ENCODE measurements at regions not wholly inside any gene's neighbourhood (a gene's known extent, or its start where the extent isn't known, plus 50 kb on each side); places are given as distances from the start of the nearest gene placed in this dataset.

DNA sequence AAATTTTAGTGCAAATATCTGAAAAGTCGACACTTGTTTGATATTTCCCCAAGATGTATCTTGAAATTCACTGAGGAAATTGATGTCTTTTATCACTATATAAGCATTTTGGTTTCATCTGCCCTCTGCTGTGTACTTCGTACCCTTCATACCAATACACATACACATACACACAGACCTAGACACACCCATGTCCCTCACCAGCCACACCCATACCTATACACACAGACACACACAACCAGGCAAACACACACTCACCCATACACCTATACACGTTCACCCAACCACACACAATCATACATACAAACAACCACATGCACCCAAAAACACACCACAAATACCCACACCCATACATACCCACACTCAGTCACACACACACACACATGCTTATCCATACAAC is 367.8 kb downstream of the HINT1 start:
- TF ChIP-seq BRCA1 (IDR thresholded peaks at IDR 0.05; ENCODE audit: low read depth, low read length) (no peak), SPI1 (IDR thresholded peaks at IDR 0.05; ENCODE audit: borderline replicate concordance, insufficient read depth, low read depth, low read length) (no peak), ZNF622 (IDR thresholded peaks at IDR 0.05) (no peak), BMI1 (IDR thresholded peaks at IDR 0.05; ENCODE audit: borderline replicate concordance) (no peak), NR2C1 (IDR thresholded peaks at IDR 0.05) (no peak)

GRCh38 chr5:130796902-130797301 is 368.2 kb downstream of the HINT1 start:
- H3K4me1 ChIP-seq (ENCODE audit: control insufficient read depth, insufficient read depth, low read length): no peaks in the 10 kb centered on the region
- SMC1A ChIA-PET (ENCODE audit: uncharacterized antibody, unreplicated experiment): no interaction called here
- no peak overlapping the region for H3K4me2 ChIP-seq (ENCODE audit: control insufficient read depth, insufficient read depth)
- RAD21 ChIA-PET (ENCODE audit: unreplicated experiment): no interaction called here
- no peaks in the 10 kb centered on the region for H3K36me3 ChIP-seq (ENCODE audit: control insufficient read depth in 2 of 2, insufficient read depth in 2 of 2, low read length in 1 of 2)
- 13% methylated on average over 2 of the region's 2 CpGs for WGBS (ENCODE audit: insufficient coverage, insufficient replicate concordance, low lambda C conversion rate, missing lambda C conversion rate)
- H4K20me1 ChIP-seq (ENCODE audit: control insufficient read depth, insufficient read depth): no peaks in the 10 kb centered on the region
- no TSS peak for BruUV-seq (replicated peaks)
- FAIRE-seq (no peak), DNase-seq (ENCODE audit: low read depth, low spot score) (no peak), ATAC-seq (no peak)
- in situ Hi-C loops (cut with MboI): no loop called here
- H3K27ac ChIP-seq (ENCODE audit: control insufficient read depth, insufficient read depth): no peak overlapping the region
- H3K4me3 ChIP-seq: no peak overlapping the region
- H3K9ac ChIP-seq (ENCODE audit: control insufficient read depth, insufficient read depth, low read length): no peak overlapping the region
- intact Hi-C loops (cut with micrococcal nuclease; ENCODE audit: unreplicated experiment): no loop called here
- CTCF ChIA-PET: no interaction called here
- H2AFZ ChIP-seq (ENCODE audit: control insufficient read depth, low read depth, low read length): no peak overlapping the region
- no peaks in the 10 kb centered on the region for H3K9me3 ChIP-seq (replicated peaks; ENCODE audit: control insufficient read depth, insufficient read depth, low read length)
- no peaks in the 10 kb centered on the region for H3K79me2 ChIP-seq (ENCODE audit: control insufficient read depth, insufficient read depth, low read length)
- POLR2A ChIA-PET: no interaction called here
- H3K27me3 ChIP-seq (replicated peaks in 1 of 2; ENCODE audit: control insufficient read depth in 2 of 2, insufficient read depth in 2 of 2, low read length in 1 of 2): no peaks in the 10 kb centered on the region
- TF ChIP-seq HDGF (IDR thresholded peaks at IDR 0.05): no peak
- no peak for TF ChIP-seq CBFB (IDR thresholded peaks at IDR 0.05; ENCODE audit: low read depth)
- no peak for TF ChIP-seq TCF12 (IDR thresholded peaks at IDR 0.05; ENCODE audit: low read depth, low read length)
- TF ChIP-seq JUNB (IDR thresholded peaks at IDR 0.05): no peak
- no peak for TF ChIP-seq PKNOX1 (IDR thresholded peaks at IDR 0.05)
- no peak for TF ChIP-seq ASH2L (IDR thresholded peaks at IDR 0.05; ENCODE audit: borderline replicate concordance, low read depth)
- no peak for TF ChIP-seq ETV6 (conservative IDR thresholded peaks at IDR 0.05 in 1 of 2, IDR thresholded peaks at IDR 0.05 in 1 of 2; ENCODE audit: borderline replicate concordance in 1 of 2, low read depth in 1 of 2)
- TF ChIP-seq IRF4 (IDR thresholded peaks at IDR 0.05; ENCODE audit: low read depth, low read length): no peak
- TF ChIP-seq SP1 (IDR thresholded peaks at IDR 0.05; ENCODE audit: low read depth, low read length): no peak
- TF ChIP-seq ZBTB40 (IDR thresholded peaks at IDR 0.05; ENCODE audit: borderline replicate concordance): no peak
- TF ChIP-seq ATF7 (IDR thresholded peaks at IDR 0.05; ENCODE audit: low read depth): no peak

More for the DNA sequence above, 367.8 kb downstream of the HINT1 start:
- no peaks in the 10 kb centered on the region for H3K9me3 ChIP-seq (replicated peaks; ENCODE audit: control insufficient read depth, insufficient read depth, low read length)
- in situ Hi-C loops (cut with MboI): no loop called here
- no peaks in the 10 kb centered on the region for H3K36me3 ChIP-seq (ENCODE audit: control insufficient read depth in 2 of 2, insufficient read depth in 2 of 2, low read length in 1 of 2)
- intact Hi-C loops (cut with micrococcal nuclease; ENCODE audit: unreplicated experiment): no loop called here
- RAD21 ChIA-PET (ENCODE audit: unreplicated experiment): no interaction called here
- WGBS (ENCODE audit: insufficient coverage, insufficient replicate concordance, low lambda C conversion rate, missing lambda C conversion rate): 0% methylated on average over 3 of the region's 3 CpGs
- POLR2A ChIA-PET: no interaction called here
- no peak for FAIRE-seq
- no peaks in the 10 kb centered on the region for H3K27me3 ChIP-seq (replicated peaks in 1 of 2; ENCODE audit: control insufficient read depth in 2 of 2, insufficient read depth in 2 of 2, low read length in 1 of 2)
- H3K4me1 ChIP-seq (ENCODE audit: control insufficient read depth, insufficient read depth, low read length): no peaks in the 10 kb centered on the region
- H3K4me3 ChIP-seq: no peak overlapping the region
- no peaks in the 10 kb centered on the region for H4K20me1 ChIP-seq (ENCODE audit: control insufficient read depth, insufficient read depth)
- BruUV-seq (replicated peaks): no TSS peak
- no peak overlapping the region for H3K4me2 ChIP-seq (ENCODE audit: control insufficient read depth, insufficient read depth)
- no peak for DNase-seq (ENCODE audit: low read depth, low spot score)
- no peak for ATAC-seq
- H2AFZ ChIP-seq (ENCODE audit: control insufficient read depth, low read depth, low read length): no peak overlapping the region
- H3K79me2 ChIP-seq (ENCODE audit: control insufficient read depth, insufficient read depth, low read length): no peaks in the 10 kb centered on the region
- CTCF ChIA-PET: no interaction called here
- H3K9ac ChIP-seq (ENCODE audit: control insufficient read depth, insufficient read depth, low read length): no peak overlapping the region
- H3K27ac ChIP-seq (ENCODE audit: control insufficient read depth, insufficient read depth): no peak overlapping the region
- SMC1A ChIA-PET (ENCODE audit: uncharacterized antibody, unreplicated experiment): no interaction called here
